SKM-1 (cell line): ENCODE measurements at regions not wholly inside any gene's neighbourhood (a gene's known extent, or its start where the extent isn't known, plus 50 kb on each side); places are given as distances from the start of the nearest gene placed in this dataset.
"Not testable (repeated sequence)": the region's sequence is repeated elsewhere in the genome, so short reads cannot be mapped to it uniquely, and the experiment has no call there.

Source experiments
- DNase-seq: peaks from one replicate; lab custom pipeline; 2025; ENCODE audit not compliant: unreplicated experiment; lab: John Stamatoyannopoulos, UW

GRCh38 chr22:22756109-22756508 is 111.7 kb downstream of the GGTLC2 start:
- no peak for DNase-seq

DNA sequence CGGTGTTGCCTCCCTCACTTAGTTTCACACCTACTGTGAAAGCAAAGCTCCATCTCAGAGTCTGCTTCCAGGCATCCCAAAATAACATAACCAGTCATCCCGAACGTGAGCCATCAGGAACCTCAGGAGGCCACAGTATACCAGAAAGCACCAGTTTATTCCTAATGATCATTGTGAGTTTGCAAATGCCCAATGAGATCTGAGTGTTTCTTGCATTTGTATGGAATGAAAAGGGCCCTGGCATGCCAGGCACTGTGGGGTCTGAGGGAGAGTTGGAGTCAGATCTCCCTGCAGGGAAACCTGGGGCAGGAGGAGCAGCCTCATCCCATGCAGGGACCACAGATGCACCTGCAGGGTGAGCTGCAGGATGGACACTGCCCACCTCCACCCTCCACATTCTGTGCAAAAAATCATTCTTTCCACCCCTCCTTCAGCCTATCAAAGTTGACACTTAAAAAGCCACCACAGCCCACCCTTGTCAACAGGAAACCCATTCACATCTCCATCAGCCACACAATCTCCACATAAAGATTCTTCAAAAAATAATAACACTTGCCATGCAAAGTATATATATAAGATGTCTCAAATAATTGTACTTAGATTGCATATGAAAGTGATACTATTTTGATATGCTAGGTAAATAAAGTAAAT is 112.3 kb downstream of the GGTLC2 start:
- not testable (repeated sequence) for DNase-seq

DNA sequence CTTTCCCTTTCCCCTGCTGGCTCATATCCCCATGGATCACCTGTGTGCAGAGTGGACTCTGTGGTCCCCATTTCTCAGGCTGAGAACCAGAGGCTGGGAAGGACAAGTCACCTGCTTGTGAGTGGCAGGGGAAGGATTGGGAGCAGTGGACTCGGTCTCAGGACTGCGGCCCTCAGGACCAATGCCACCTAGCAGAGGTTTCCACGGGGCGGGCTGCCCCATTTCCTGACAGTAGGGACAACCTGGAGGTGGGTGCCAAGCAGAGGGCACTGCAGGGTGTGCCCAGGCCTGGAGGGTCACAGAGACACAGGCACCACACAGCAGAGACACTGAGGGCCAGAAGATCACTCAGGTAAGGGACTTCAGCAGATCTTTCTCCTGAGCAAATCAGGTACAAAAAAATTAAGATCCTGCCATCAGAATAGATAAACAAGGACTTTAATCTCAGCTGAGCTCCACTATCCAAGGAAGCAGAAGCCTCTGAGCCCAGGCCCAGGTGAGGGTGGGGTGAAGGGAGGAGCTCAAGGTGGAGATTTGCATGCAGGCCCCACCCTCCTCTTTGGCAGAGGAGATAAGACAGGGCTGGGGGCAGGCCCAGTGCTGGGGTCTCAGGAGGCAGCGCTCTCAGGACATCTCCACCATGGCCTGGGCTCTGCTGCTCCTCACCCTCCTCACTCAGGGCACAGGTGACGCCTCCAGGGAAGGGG is 113.8 kb downstream of the GGTLC2 start:
- DNase-seq, result not testable (repeated sequence)

DNA sequence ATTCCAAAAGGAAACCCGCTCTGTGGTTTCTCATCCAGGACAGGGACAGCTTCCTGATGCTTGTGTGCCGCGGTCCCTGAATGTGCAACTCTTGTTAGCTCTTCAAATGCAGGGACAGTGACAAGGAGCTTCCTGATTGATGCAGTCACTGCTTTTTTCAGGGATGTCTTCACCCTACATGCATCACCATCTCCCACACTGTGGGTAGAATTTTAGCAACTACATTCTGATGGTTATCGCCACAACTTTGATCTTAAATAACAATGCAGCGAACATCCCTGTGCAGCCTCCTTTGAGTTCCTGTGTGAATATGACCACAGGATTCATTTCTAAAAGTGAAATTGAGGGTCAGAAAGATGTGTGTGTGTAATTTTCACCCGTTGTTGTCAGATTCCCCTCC is 115.0 kb downstream of the GGTLC2 start:
- no peak for DNase-seq

DNA sequence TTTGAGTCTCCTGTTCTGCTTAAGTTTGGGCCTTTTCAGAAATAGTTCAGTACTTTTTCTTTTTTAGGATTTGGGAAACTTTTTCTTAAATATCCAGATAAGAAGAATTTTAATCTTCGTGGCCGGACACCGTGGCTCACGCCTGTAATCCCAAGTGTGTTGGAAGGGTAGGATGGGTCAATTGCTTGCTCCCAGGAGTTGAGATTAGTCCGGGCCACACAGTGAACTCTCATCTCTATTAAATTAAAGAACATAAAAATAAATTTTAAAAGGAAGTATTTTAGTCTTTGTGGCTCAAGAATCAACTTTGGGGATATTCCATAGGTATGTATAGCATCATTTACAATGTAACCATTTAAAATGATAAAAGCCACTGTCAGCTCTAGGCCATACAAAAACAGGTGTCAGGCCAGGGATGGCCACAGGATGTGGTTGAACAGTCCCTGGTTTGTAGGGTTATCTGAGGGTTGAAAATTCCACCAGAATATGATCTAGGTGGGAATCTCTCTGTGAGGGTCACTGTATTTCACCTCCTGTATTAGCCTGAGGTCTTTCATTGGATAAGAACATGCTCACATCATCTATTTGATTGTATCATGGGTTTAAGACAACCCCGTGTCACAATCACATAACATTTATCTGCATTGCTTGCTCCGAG is 115.6 kb downstream of the GGTLC2 start:
- DNase-seq, result no peak

- no peak for DNase-seq
Measured at GRCh38 chr22:22761606-22761962, 117.2 kb downstream of the GGTLC2 start.

GRCh38 chr22:22761963-22762772 is 117.8 kb downstream of the GGTLC2 start:
- DNase-seq, result no peak

DNA sequence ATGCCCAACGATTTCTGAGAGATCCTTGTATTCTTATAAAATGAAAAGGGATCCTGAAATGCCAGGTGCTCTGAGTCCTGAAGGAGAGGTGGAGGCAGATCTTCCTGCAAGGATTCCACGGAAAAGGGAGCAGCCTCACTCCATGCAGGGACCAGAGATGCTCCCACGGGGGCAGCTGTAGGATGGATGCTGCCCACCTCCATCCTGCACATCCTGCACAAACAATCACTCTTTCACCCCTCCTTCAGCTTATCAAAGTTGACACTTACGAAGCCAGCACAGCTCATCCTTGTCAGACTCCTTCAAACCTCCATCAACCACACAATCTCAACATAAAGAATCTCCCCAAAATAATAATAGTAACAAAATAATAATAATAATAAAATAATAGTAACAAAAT is 119.1 kb downstream of the GGTLC2 start:
- DNase-seq, result no peak

DNA sequence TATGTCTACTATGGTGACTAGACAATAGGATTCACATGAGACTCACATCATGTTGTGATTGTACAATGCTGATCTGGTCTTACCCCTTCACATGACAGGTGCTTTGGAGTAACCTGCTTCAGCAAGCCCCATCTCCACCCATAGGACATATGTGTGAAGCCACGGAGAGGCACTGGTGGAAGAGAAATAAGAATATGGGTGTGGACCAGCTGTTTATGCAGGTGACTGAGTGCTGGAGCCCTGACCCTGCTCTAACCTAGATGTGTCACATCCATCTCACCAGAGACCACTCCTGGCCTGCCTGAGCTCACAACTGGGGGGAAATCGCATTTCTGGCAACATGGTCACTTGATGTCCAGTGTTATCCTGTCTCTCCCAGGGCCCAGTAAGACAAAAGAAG is 119.7 kb downstream of the GGTLC2 start:
- no peak for DNase-seq

GRCh38 chr22:22767876-22768602 is 119.6 kb upstream of the IGLL5 start:
- DNase-seq, result no peak

- DNase-seq, result no peak
Measured at GRCh38 chr22:22768885-22769284, 118.7 kb upstream of the IGLL5 start.

- no peak for DNase-seq
Measured at GRCh38 chr22:22769434-22770279, 118.0 kb upstream of the IGLL5 start.

DNA sequence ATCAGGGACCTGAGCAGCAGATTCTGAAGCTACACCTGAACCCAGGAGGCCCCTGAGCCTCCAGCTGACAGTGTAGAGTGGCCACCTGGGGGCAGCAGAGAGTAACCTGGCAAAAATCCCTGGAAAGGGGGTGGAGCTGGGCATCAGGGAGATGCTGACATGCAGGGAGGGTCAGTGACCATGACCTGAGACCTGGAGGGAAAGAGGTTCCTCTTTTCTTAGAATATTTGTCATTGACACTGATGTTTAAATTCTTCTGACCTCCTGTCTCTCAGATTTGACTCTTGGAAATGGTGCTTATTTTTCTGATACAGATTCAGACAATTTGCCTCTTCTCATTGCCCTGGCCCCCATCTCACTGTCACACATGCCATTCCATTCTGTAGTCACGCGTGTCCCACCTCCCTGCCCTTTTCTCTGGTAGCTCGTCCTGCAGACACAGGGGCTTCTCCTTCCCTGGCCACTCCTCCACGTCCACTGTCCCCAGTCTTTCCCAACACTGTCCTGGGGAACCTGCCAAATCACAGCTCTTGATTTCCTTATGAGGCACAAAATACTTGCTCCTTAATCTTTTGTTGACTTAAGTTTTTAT is 117.2 kb upstream of the IGLL5 start:
- DNase-seq, result peak; percentile 37

DNA sequence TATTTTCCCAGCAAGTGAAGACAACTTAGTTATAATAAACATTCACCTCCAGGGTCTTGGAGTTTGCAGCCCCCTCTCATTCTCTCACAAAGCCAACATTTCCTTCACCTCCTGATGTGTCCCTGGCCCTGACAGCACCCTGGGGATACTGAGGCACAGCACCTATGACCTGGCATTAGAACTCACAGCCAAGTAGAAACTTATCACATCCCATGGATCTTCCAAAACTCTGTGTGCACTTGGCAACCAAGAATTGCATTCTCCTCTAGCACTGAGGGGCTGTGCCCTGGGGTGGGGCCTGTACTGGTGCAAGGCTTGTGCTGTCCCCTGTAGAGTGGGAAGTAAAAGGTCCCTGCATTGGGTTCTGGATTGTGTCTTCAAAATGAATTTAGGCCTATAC is 116.7 kb upstream of the IGLL5 start:
- no peak for DNase-seq

- no peak for DNase-seq
Measured at GRCh38 chr22:22771696-22772377, 115.8 kb upstream of the IGLL5 start.

DNA sequence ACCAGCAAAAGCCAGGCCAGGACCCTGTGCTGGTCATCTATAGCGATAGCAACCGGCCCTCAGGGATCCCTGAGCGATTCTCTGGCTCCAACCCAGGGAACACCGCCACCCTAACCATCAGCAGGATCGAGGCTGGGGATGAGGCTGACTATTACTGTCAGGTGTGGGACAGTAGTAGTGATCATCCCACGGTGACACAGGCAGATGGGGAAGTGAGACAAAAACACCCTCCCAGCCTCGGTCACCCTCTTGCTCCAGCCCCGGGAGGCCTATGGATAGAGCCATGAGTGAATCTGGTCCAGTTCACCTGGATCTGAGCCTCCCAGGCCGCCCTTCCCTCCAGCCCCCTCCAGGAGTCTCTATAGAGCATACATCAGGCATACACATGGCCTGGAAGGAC is 115.2 kb upstream of the IGLL5 start:
- no peak for DNase-seq

GRCh38 chr22:22772883-22773282 is 114.7 kb upstream of the IGLL5 start:
- DNase-seq, result no peak

DNA sequence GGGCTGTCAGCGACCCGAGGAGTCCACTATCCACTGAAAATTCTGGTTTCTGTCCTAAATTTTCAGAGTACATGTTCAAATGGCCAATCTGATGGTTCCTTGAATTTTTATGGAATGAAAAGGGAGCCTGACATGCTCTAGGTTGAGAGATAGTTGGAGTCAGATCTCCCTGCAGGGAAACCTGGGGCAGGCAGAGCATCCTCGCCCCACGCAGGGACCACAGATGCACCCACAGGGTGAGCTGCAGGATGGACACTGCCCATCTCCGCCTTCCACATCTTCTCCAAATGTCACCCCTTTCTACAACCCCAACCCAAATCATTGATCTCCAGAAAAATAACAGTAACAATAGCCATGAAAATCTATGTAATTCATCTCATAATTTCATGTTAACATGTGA is 114.2 kb upstream of the IGLL5 start:
- no peak for DNase-seq

GRCh38 chr22:22773979-22774604 is 113.5 kb upstream of the IGLL5 start:
- peak; percentile 52 for DNase-seq
